ENCODE measurements at regions not wholly inside any gene's neighbourhood (a gene's known extent, or its start where the extent isn't known, plus 50 kb on each side); places are given as distances from the start of the nearest gene placed in this dataset.
"Not testable (repeated sequence)": the region's sequence is repeated elsewhere in the genome, so short reads cannot be mapped to it uniquely, and the experiment has no call there.

GRCh38 chr9:89942643-89943042, 337.8 kb downstream of the GADD45G start:
- WGBS (ENCODE audit: insufficient coverage), result 91% methylated on average over 5 of the region's 7 CpGs
- no peak for DNase-seq (ENCODE audit: low read depth in 4 of 6, low spot score in 6 of 6)
- Histone ChIP-seq H3K27me3 (ENCODE audit: control insufficient read depth, insufficient read depth, low read length) (no peaks in the 10 kb centered on the region), H3K4me1 (ENCODE audit: control insufficient read depth, insufficient read depth, low read length) (peaks cover 3% of the 10 kb centered on the region), H3K36me3 (ENCODE audit: control insufficient read depth, insufficient read depth, low read length) (no peaks in the 10 kb centered on the region), H3K27ac (ENCODE audit: low read depth, low read length) (no peak overlapping the region), H3K9me3 (ENCODE audit: control insufficient read depth, insufficient read depth, low read length) (no peaks in the 10 kb centered on the region), H3K4me3 (ENCODE audit: low read depth, low read length) (no peak overlapping the region)

- 100% methylated on average over 1 of the region's 2 CpGs for WGBS (ENCODE audit: insufficient coverage)
These were observed 338.5 kb downstream of the GADD45G start for GRCh38 chr9:89943309-89943708.

GRCh38 chr9:89943728-89944127, 338.9 kb downstream of the GADD45G start:
- WGBS (ENCODE audit: insufficient coverage), result no CpG with 5 or more reads among the region's 3 CpGs
- peaks cover 3% of the 10 kb centered on the region for H3K4me1 ChIP-seq (ENCODE audit: control insufficient read depth, insufficient read depth, low read length)
- H3K9me3 ChIP-seq (ENCODE audit: control insufficient read depth, insufficient read depth, low read length), result no peaks in the 10 kb centered on the region
- H3K36me3 ChIP-seq (ENCODE audit: control insufficient read depth, insufficient read depth, low read length), result no peaks in the 10 kb centered on the region
- no peaks in the 10 kb centered on the region for H3K27me3 ChIP-seq (ENCODE audit: control insufficient read depth, insufficient read depth, low read length)
- DNase-seq (ENCODE audit: low read depth in 4 of 6, low spot score in 6 of 6), result peak in 1 of 6 donors; percentile 35
- no peak overlapping the region for H3K4me3 ChIP-seq (ENCODE audit: low read depth, low read length)
- H3K27ac ChIP-seq (ENCODE audit: low read depth, low read length), result no peak overlapping the region

More at GRCh38 chr9:89943309-89943708, 338.5 kb downstream of the GADD45G start:
- peaks cover 3% of the 10 kb centered on the region for H3K4me1 ChIP-seq (ENCODE audit: control insufficient read depth, insufficient read depth, low read length)
- no peak overlapping the region for H3K27ac ChIP-seq (ENCODE audit: low read depth, low read length)
- H3K4me3 ChIP-seq (ENCODE audit: low read depth, low read length), result no peak overlapping the region
- H3K9me3 ChIP-seq (ENCODE audit: control insufficient read depth, insufficient read depth, low read length), result no peaks in the 10 kb centered on the region
- no peaks in the 10 kb centered on the region for H3K27me3 ChIP-seq (ENCODE audit: control insufficient read depth, insufficient read depth, low read length)
- no peak for DNase-seq (ENCODE audit: low read depth in 4 of 6, low spot score in 6 of 6)
- no peaks in the 10 kb centered on the region for H3K36me3 ChIP-seq (ENCODE audit: control insufficient read depth, insufficient read depth, low read length)

- Histone ChIP-seq H3K27ac (ENCODE audit: low read depth, low read length) (no peak overlapping the region), H3K27me3 (ENCODE audit: control insufficient read depth, insufficient read depth, low read length) (no peaks in the 10 kb centered on the region), H3K36me3 (ENCODE audit: control insufficient read depth, insufficient read depth, low read length) (no peaks in the 10 kb centered on the region), H3K4me1 (ENCODE audit: control insufficient read depth, insufficient read depth, low read length) (peaks cover 3% of the 10 kb centered on the region), H3K9me3 (ENCODE audit: control insufficient read depth, insufficient read depth, low read length) (no peaks in the 10 kb centered on the region), H3K4me3 (ENCODE audit: low read depth, low read length) (no peak overlapping the region)
- DNase-seq (ENCODE audit: low read depth in 4 of 6, low spot score in 6 of 6), result no peak
- 100% methylated on average over 1 of the region's 4 CpGs for whole genome bisulfite sequencing (ENCODE audit: insufficient coverage)
These were observed 340.3 kb downstream of the GADD45G start for GRCh38 chr9:89945133-89945532.

- Histone ChIP-seq H3K36me3 (ENCODE audit: control insufficient read depth, insufficient read depth, low read length) (no peaks in the 10 kb centered on the region), H3K27me3 (ENCODE audit: control insufficient read depth, insufficient read depth, low read length) (no peaks in the 10 kb centered on the region), H3K4me1 (ENCODE audit: control insufficient read depth, insufficient read depth, low read length) (peaks cover 3% of the 10 kb centered on the region), H3K4me3 (ENCODE audit: low read depth, low read length) (no peak overlapping the region), H3K27ac (ENCODE audit: low read depth, low read length) (no peak overlapping the region), H3K9me3 (ENCODE audit: control insufficient read depth, insufficient read depth, low read length) (no peaks in the 10 kb centered on the region)
- 80% methylated on average over 1 of the region's 3 CpGs for WGBS (ENCODE audit: insufficient coverage)
- peak in 1 of 6 donors; percentile 9 for DNase-seq (ENCODE audit: low read depth in 4 of 6, low spot score in 6 of 6)
These were observed 341.9 kb downstream of the GADD45G start for GRCh38 chr9:89946741-89947140.

GRCh38 chr9:89949111-89949510, 344.3 kb downstream of the GADD45G start:
- Histone ChIP-seq H3K27me3 (ENCODE audit: control insufficient read depth, insufficient read depth, low read length) (no peaks in the 10 kb centered on the region), H3K36me3 (ENCODE audit: control insufficient read depth, insufficient read depth, low read length) (no peaks in the 10 kb centered on the region), H3K27ac (ENCODE audit: low read depth, low read length) (no peak overlapping the region), H3K4me3 (ENCODE audit: low read depth, low read length) (no peak overlapping the region), H3K9me3 (ENCODE audit: control insufficient read depth, insufficient read depth, low read length) (no peaks in the 10 kb centered on the region), H3K4me1 (ENCODE audit: control insufficient read depth, insufficient read depth, low read length) (peaks cover 8% of the 10 kb centered on the region)
- no CpG with 5 or more reads among the region's 4 CpGs for WGBS (ENCODE audit: insufficient coverage)
- DNase-seq (ENCODE audit: low read depth in 4 of 6, low spot score in 6 of 6), result no peak

GRCh38 chr9:89951675-89952074, 346.9 kb downstream of the GADD45G start:
- H3K4me1 ChIP-seq (ENCODE audit: control insufficient read depth, insufficient read depth, low read length), result peaks cover 8% of the 10 kb centered on the region
- H3K9me3 ChIP-seq (ENCODE audit: control insufficient read depth, insufficient read depth, low read length), result no peaks in the 10 kb centered on the region
- H3K27me3 ChIP-seq (ENCODE audit: control insufficient read depth, insufficient read depth, low read length), result no peaks in the 10 kb centered on the region
- H3K27ac ChIP-seq (ENCODE audit: low read depth, low read length), result no peak overlapping the region
- DNase-seq (ENCODE audit: low read depth in 4 of 6, low spot score in 6 of 6), result no peak
- WGBS (ENCODE audit: insufficient coverage), result 100% methylated on average over 3 of the region's 4 CpGs
- H3K36me3 ChIP-seq (ENCODE audit: control insufficient read depth, insufficient read depth, low read length), result no peaks in the 10 kb centered on the region
- no peak overlapping the region for H3K4me3 ChIP-seq (ENCODE audit: low read depth, low read length)

- Histone ChIP-seq H3K27ac (ENCODE audit: low read depth, low read length) (no peak overlapping the region), H3K36me3 (ENCODE audit: control insufficient read depth, insufficient read depth, low read length) (no peaks in the 10 kb centered on the region), H3K4me3 (ENCODE audit: low read depth, low read length) (no peak overlapping the region), H3K27me3 (ENCODE audit: control insufficient read depth, insufficient read depth, low read length) (no peaks in the 10 kb centered on the region), H3K9me3 (ENCODE audit: control insufficient read depth, insufficient read depth, low read length) (no peaks in the 10 kb centered on the region), H3K4me1 (ENCODE audit: control insufficient read depth, insufficient read depth, low read length) (peaks cover 8% of the 10 kb centered on the region)
- DNase-seq (ENCODE audit: low read depth in 4 of 6, low spot score in 6 of 6), result no peak
- no CpG with 5 or more reads among the region's 4 CpGs for WGBS (ENCODE audit: insufficient coverage)
These were observed 347.6 kb downstream of the GADD45G start for GRCh38 chr9:89952401-89952800.

- H3K36me3 ChIP-seq (ENCODE audit: control insufficient read depth, insufficient read depth, low read length); H3K27ac ChIP-seq (ENCODE audit: low read depth, low read length); H3K4me3 ChIP-seq (ENCODE audit: low read depth, low read length); H3K27me3 ChIP-seq (ENCODE audit: control insufficient read depth, insufficient read depth, low read length); H3K4me1 ChIP-seq (ENCODE audit: control insufficient read depth, insufficient read depth, low read length); DNase-seq (ENCODE audit: low read depth in 4 of 6, low spot score in 6 of 6); H3K9me3 ChIP-seq (ENCODE audit: control insufficient read depth, insufficient read depth, low read length): not testable (repeated sequence)
- no CpG with 5 or more reads among the region's 4 CpGs for WGBS (ENCODE audit: insufficient coverage)
These were observed 348.5 kb downstream of the GADD45G start for GRCh38 chr9:89953263-89953662.

- Histone ChIP-seq H3K4me1 (ENCODE audit: control insufficient read depth, insufficient read depth, low read length) (peaks cover 8% of the 10 kb centered on the region), H3K27ac (ENCODE audit: low read depth, low read length) (no peak overlapping the region), H3K4me3 (ENCODE audit: low read depth, low read length) (no peak overlapping the region), H3K9me3 (ENCODE audit: control insufficient read depth, insufficient read depth, low read length) (no peaks in the 10 kb centered on the region), H3K36me3 (ENCODE audit: control insufficient read depth, insufficient read depth, low read length) (no peaks in the 10 kb centered on the region), H3K27me3 (ENCODE audit: control insufficient read depth, insufficient read depth, low read length) (no peaks in the 10 kb centered on the region)
- 29% methylated on average over 12 of the region's 16 CpGs for WGBS (ENCODE audit: insufficient coverage)
- DNase-seq (ENCODE audit: low read depth in 4 of 6, low spot score in 6 of 6), result peak in 5 of 6 donors; percentile 17 to 90 (median 50)
These were observed 349.2 kb downstream of the GADD45G start for GRCh38 chr9:89953824-89954615.
